B cell (primary cell): ENCODE measurements at regions not wholly inside any gene's neighbourhood (a gene's known extent, or its start where the extent isn't known, plus 50 kb on each side); places are given as distances from the start of the nearest gene placed in this dataset.

Experiments
- ATAC-seq: fragments of 200-7000 bp; cut with Tn5 transposase; one replicate; pipeline ENCODE4 v1.10.0; 2021; ENCODE audit warnings: low read depth, mild to moderate bottlenecking, moderate number of reproducible peaks, moderate library complexity
- CTCF ChIA-PET: fragments of 350-600 bp; sonication (Branson Sonifier 250); formaldehyde crosslinking; loops from one replicate; lab custom pipeline; 2021; ENCODE audit warnings: antibody characterized with exemption, inconsistent platforms; lab: Charles Lee
- POLR2A ChIA-PET: fragments of 350-600 bp; sonication (Branson Sonifier 250); formaldehyde crosslinking; loops from one replicate; lab custom pipeline; 2021; ENCODE audit warnings: antibody characterized with exemption; lab: Charles Lee
- DNase-seq: peaks from one replicate; pipeline ENCODE4 v3.0.0; 2013
- H2AFZ ChIP-seq: 2 replicates; pipeline ENCODE4 v1.6.1; 2012; ENCODE audit warnings: mild to moderate bottlenecking, low read depth, low read length; ENCODE audit not compliant: insufficient read depth, poor library complexity, severe bottlenecking
- H3K27ac ChIP-seq, 2 donors: 1 replicate in 1 of 2; 2 replicates in 1 of 2; pipeline ENCODE4 v1.5.1; 2012 to 2013; ENCODE audit warnings: low read length in 2 of 2, mild to moderate bottlenecking in 2 of 2, moderate library complexity in 1 of 2
- H3K27me3 ChIP-seq, 4 experiments: fragments of 200-600 bp in 1 of 4; sonication (generic) in 1 of 4; replicated peaks in 1 of 4; 1 replicate in 2 of 4; 2 replicates in 2 of 4; pipeline versions ENCODE4 v1.6.1 to v1.7.0; 2013 to 2016; ENCODE audit warnings: low read length in 3 of 4, mild to moderate bottlenecking in 2 of 4, mixed read lengths in 1 of 4, moderate library complexity in 1 of 4; ENCODE audit not compliant: insufficient read depth in 4 of 4, control insufficient read depth in 3 of 4; ENCODE audit errors: control extremely low read depth in 1 of 4
- H3K36me3 ChIP-seq, 2 experiments: replicated peaks in 1 of 2; 1 replicate in 1 of 2; 2 replicates in 1 of 2; pipeline versions ENCODE4 v1.6.1 to v1.7.1; 2013; ENCODE audit warnings: low read length in 1 of 2; ENCODE audit not compliant: insufficient read depth in 2 of 2, control insufficient read depth in 1 of 2; ENCODE audit errors: control extremely low read depth in 1 of 2, extremely low read depth in 1 of 2
- H3K4me1 ChIP-seq, 2 donors: fragments of 200-600 bp in 1 of 2; sonication (generic) in 1 of 2; 1 replicate in 1 of 2; 2 replicates in 1 of 2; pipeline versions ENCODE4 v1.5.1 to v1.6.1; 2013 to 2017; ENCODE audit warnings: low read length in 2 of 2; ENCODE audit not compliant: control insufficient read depth in 2 of 2, insufficient read depth in 2 of 2
- H3K4me2 ChIP-seq: replicated peaks from 2 replicates; pipeline ENCODE3; 2012; ENCODE audit warnings: mild to moderate bottlenecking, low read depth, low read length; ENCODE audit not compliant: poor library complexity, severe bottlenecking
- H3K4me3 ChIP-seq, 5 experiments: fragments of 200-600 bp in 1 of 5; sonication (generic) in 1 of 5; 1 replicate in 3 of 5; 2 replicates in 2 of 5; pipeline versions ENCODE4 v1.5.1 to v1.7.0; 2011 to 2016; ENCODE audit warnings: low read length in 4 of 5, mild to moderate bottlenecking in 4 of 5, low read depth in 2 of 5, control low read depth in 1 of 5, moderate library complexity in 1 of 5; ENCODE audit not compliant: insufficient read depth in 1 of 5; ENCODE audit errors: control extremely low read depth in 1 of 5, extremely low read depth in 1 of 5
- H3K79me2 ChIP-seq: fragments of 200-600 bp; sonication (generic); one replicate; pipeline ENCODE4 v1.6.0; 2016; ENCODE audit warnings: low read length; ENCODE audit not compliant: control insufficient read depth, insufficient read depth
- H3K9ac ChIP-seq: fragments of 200-600 bp; sonication (generic); 2 replicates; pipeline ENCODE4 v1.6.1; 2017; ENCODE audit warnings: mild to moderate bottlenecking, low read length, moderate library complexity
- H3K9me3 ChIP-seq, 3 donors: one replicate each; pipeline versions ENCODE4 v1.6.1 to v1.7.1; 2013; ENCODE audit warnings: low read length in 2 of 3; ENCODE audit not compliant: control insufficient read depth in 2 of 3, insufficient read depth in 1 of 3; ENCODE audit errors: control extremely low read depth in 1 of 3
- H4K20me1 ChIP-seq: 2 replicates; pipeline ENCODE4 v1.6.0; 2012; ENCODE audit warnings: mild to moderate bottlenecking, low read length; ENCODE audit not compliant: insufficient read depth, control insufficient read depth, poor library complexity, severe bottlenecking
- H3K27ac Mint-ChIP-seq: one replicate; pipeline ENCODE4 v1.8.0; 2021; ENCODE audit warnings: mixed read lengths
- H3K27me3 Mint-ChIP-seq: one replicate; pipeline ENCODE4 v1.8.0; 2021; ENCODE audit warnings: mixed read lengths
- H3K4me1 Mint-ChIP-seq: one replicate; pipeline ENCODE4 v1.8.0; 2021; ENCODE audit warnings: mixed read lengths
- H3K4me3 Mint-ChIP-seq: one replicate; pipeline ENCODE4 v1.8.0; 2021; ENCODE audit warnings: mixed read lengths
- H3K9me3 Mint-ChIP-seq: one replicate; pipeline ENCODE4 v1.8.0; 2022; ENCODE audit warnings: mixed read lengths; ENCODE audit not compliant: insufficient read depth
- CTCF ChIP-seq: fragments of 200-600 bp; IDR thresholded peaks from one replicate; pipeline ENCODE4 v1.8.0; 2022; ENCODE audit warnings: antibody characterized with exemption, mild to moderate bottlenecking
- EZH2 ChIP-seq: IDR thresholded peaks from 2 replicates; pipeline ENCODE4 v1.6.1; 2012; ENCODE audit warnings: borderline replicate concordance, low read depth, mild to moderate bottlenecking, moderate library complexity, low read length; ENCODE audit not compliant: insufficient read depth, poor library complexity, severe bottlenecking
- WGBS: methylation state at CpG from one replicate; pipeline ENCODE4 v1.1.5; 2013; ENCODE audit warnings: missing lambda C conversion rate; ENCODE audit not compliant: insufficient coverage; 5-methylcytosine and 5-hydroxymethylcytosine counted together
- intact Hi-C: fragments of 100-400 bp; cut with micrococcal nuclease; formaldehyde crosslinking; loops from one replicate; pipeline ENCODE4 v1.10.0; 2022

- Histone ChIP-seq H3K4me3 (no peak overlapping the region), H2AFZ (no peak overlapping the region), H3K4me1 (no peaks in the 10 kb centered on the region), H3K27ac (no peak overlapping the region), H3K36me3 (no peaks in the 10 kb centered on the region), H3K27me3 (no peaks in the 10 kb centered on the region), H3K9ac (no peak overlapping the region), H3K4me2 (no peak overlapping the region), H4K20me1 (no peaks in the 10 kb centered on the region), H3K9me3 (peaks cover 1 to 13% (median 8%) of the 10 kb centered on the region in 3 donors), H3K79me2 (no peaks in the 10 kb centered on the region)
- H3K27ac Mint-ChIP-seq, result no peak overlapping the region
- TF ChIP-seq CTCF (no peak), EZH2 (no peak)
- DNase-seq (no peak), ATAC-seq (no peak)
- intact Hi-C loops, result no loop called here
- ChIA-PET POLR2A (no interaction called here), CTCF (no interaction called here)
- H3K4me1 Mint-ChIP-seq, result no peaks in the 10 kb centered on the region
- no CpG with 5 or more reads among the region's 2 CpGs for WGBS
- no peak overlapping the region for H3K4me3 Mint-ChIP-seq
- no peaks in the 10 kb centered on the region for H3K9me3 Mint-ChIP-seq
- no peaks in the 10 kb centered on the region for H3K27me3 Mint-ChIP-seq
Observed at GRCh38 chr3:26084629-26085028, 294.7 kb downstream of the OXSM start.

GRCh38 chr3:26087751-26088150 lies 297.9 kb downstream of the OXSM start:
- Histone ChIP-seq H3K9me3 (peaks cover 1 to 13% (median 8%) of the 10 kb centered on the region in 3 donors), H3K79me2 (no peaks in the 10 kb centered on the region), H3K36me3 (no peaks in the 10 kb centered on the region), H3K4me2 (no peak overlapping the region), H3K9ac (no peak overlapping the region), H4K20me1 (no peaks in the 10 kb centered on the region), H3K27me3 (no peaks in the 10 kb centered on the region), H3K4me3 (no peak overlapping the region), H3K27ac (no peak overlapping the region), H3K4me1 (no peaks in the 10 kb centered on the region), H2AFZ (no peak overlapping the region)
- ChIA-PET CTCF (no interaction called here), POLR2A (no interaction called here)
- no peak for ATAC-seq
- no peaks in the 10 kb centered on the region for H3K9me3 Mint-ChIP-seq
- H3K4me3 Mint-ChIP-seq, result no peak overlapping the region
- no peaks in the 10 kb centered on the region for H3K27me3 Mint-ChIP-seq
- DNase-seq, result no peak
- no peak for TF ChIP-seq EZH2
- no peak for TF ChIP-seq CTCF
- H3K27ac Mint-ChIP-seq, result no peak overlapping the region
- WGBS, result 73% methylated on average over 3 of the region's 3 CpGs
- intact Hi-C loops, result no loop called here
- no peaks in the 10 kb centered on the region for H3K4me1 Mint-ChIP-seq
